Ovary (tissue), 7 donors: ENCODE measurements at regions not wholly inside any gene's neighbourhood (a gene's known extent, or its start where the extent isn't known, plus 50 kb on each side); places are given as distances from the start of the nearest gene placed in this dataset.

ENCODE experiments used
- DNase-seq, 5 donors: peaks; one replicate each; pipeline ENCODE4 v3.0.0-alpha.2; 2019 to 2020
- H3K27ac ChIP-seq, 2 donors: fragments of 200-600 bp; one replicate each; pipeline versions ENCODE4 v1.5.1 to v1.8.0; 2019 to 2022
- H3K27me3 ChIP-seq: fragments of 200-600 bp; one replicate; pipeline ENCODE4 v1.8.0; 2022
- H3K36me3 ChIP-seq: fragments of 200-600 bp; sonication (generic); one replicate; pipeline ENCODE4 v1.5.1; 2019
- H3K4me1 ChIP-seq: one replicate; pipeline ENCODE4 v1.8.1; 2013; ENCODE audit warnings: mild to moderate bottlenecking, moderate library complexity; ENCODE audit not compliant: insufficient read depth
- H3K4me3 ChIP-seq: fragments of 200-600 bp; sonication (generic); one replicate; pipeline ENCODE4 v1.5.1; 2017
- H3K9me3 ChIP-seq, 2 donors: fragments of 200-600 bp in 1 of 2; sonication (generic) in 1 of 2; one replicate each; pipeline versions ENCODE4 v1.5.1 to v1.8.1; 2013 to 2019; ENCODE audit warnings: mild to moderate bottlenecking in 1 of 2, moderate library complexity in 1 of 2
- EP300 ChIP-seq: sonication (generic); formaldehyde crosslinking; IDR thresholded peaks from one replicate; pipeline ENCODE4 v1.6.1; 2017; ENCODE audit warnings: antibody characterized with exemption
- POLR2A ChIP-seq: fragments of 450-650 bp; IDR thresholded peaks from one replicate; pipeline ENCODE4 v1.6.1; 2017; ENCODE audit warnings: antibody characterized with exemption, mild to moderate bottlenecking, moderate library complexity
- WGBS, 3 donors: extraction: QIAGEN DNeasy Blood & Tissue Kit in 1 of 3; methylation state at CpG; one replicate each; pipeline versions ENCODE4 v1.1.5 to v1.1.7; 2013 to 2017; 5-methylcytosine and 5-hydroxymethylcytosine counted together
- intact Hi-C, 4 donors: fragments of 100-400 bp; cut with DNase I; formaldehyde crosslinking; loops; one replicate each; pipeline versions ENCODE4 v1.11.0 to v1.15.1; 2022 to 2023
- TF ChIP-seq, protein P1 (sequence below), 3 donors: fragments of 450-650 bp in 2 of 3; fragments of 200-600 bp in 1 of 3; IDR thresholded peaks; one replicate each; pipeline versions ENCODE4 v1.5.1 to v1.8.0; 2016 to 2022; ENCODE audit warnings: antibody characterized with exemption in 3 of 3, mild to moderate bottlenecking in 1 of 3
- donor health status: DM: no; HTN: no; CAD: no; lungs with moderate emphysema.
- donor health status: DM: no; HTN: no; CAD: no.
- donor health status: Bipolar disorder and iron deficiency.
- donor health status: DM: no; HTN: no; CAD: no.
- donor health status: DM: yes; HTN: yes; CAD: no.

DNA sequence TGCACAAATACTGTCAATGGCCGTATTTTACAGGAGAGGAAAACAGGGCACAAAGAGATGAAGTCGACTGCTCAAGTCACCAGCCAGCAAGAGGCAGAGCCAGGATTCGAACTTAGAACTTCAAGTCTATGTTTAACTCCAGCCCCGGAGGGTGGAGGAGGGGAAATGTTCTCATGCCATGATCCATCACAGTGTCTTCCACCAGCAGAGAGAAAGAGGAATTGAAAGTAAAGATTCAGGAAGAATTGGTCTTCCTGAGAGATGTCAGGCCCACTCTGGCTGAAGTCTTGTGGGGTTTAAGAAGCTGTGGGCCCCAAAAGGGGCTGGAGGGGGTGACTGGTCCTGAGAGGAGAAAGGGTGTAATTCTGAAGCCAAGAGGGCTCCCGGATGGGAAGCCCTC lies 260.0 kb downstream of the TNS1 start:
- Histone ChIP-seq H3K27ac (no peak overlapping the region), H3K36me3 (no peaks in the 10 kb centered on the region), H3K4me1 (no peaks in the 10 kb centered on the region), H3K27me3 (no peaks in the 10 kb centered on the region), H3K9me3 (no peaks in the 10 kb centered on the region), H3K4me3 (no peak overlapping the region)
- DNase-seq = no peak
- no peak for TF ChIP-seq POLR2A
- no peak for TF ChIP-seq EP300
- TF ChIP-seq, protein P1, sequence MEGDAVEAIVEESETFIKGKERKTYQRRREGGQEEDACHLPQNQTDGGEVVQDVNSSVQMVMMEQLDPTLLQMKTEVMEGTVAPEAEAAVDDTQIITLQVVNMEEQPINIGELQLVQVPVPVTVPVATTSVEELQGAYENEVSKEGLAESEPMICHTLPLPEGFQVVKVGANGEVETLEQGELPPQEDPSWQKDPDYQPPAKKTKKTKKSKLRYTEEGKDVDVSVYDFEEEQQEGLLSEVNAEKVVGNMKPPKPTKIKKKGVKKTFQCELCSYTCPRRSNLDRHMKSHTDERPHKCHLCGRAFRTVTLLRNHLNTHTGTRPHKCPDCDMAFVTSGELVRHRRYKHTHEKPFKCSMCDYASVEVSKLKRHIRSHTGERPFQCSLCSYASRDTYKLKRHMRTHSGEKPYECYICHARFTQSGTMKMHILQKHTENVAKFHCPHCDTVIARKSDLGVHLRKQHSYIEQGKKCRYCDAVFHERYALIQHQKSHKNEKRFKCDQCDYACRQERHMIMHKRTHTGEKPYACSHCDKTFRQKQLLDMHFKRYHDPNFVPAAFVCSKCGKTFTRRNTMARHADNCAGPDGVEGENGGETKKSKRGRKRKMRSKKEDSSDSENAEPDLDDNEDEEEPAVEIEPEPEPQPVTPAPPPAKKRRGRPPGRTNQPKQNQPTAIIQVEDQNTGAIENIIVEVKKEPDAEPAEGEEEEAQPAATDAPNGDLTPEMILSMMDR (IDR thresholded peaks at IDR 0.05) = no peak
- intact Hi-C loops = loop anchor here in 1 of 4 donors (10.0 kb wide), 1 partner anchor 1228 kb away; no protein-coding TSS in a partner anchor
- WGBS, 3 donors = 93 to 94% (median 94%) methylated on average over 5 of the region's 5 CpGs

DNA sequence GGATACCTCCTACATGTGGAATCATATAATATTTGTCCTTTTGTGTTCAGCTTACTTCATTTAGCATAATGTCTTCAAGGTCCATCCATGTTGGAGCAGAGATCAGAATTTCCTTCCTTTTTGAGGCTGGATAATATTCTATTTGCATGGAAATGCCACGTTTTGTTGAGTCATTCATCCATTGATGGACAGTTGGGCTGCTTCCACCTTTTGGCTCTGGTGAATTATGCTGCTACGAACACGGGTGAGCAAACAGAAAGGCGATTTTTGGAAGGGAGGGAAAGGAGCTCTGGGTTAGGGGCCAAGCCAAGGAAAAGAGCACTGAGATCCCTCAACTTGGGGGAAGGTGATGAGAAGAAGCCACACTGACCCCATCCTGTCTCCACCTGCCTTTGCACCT lies 260.5 kb downstream of the TNS1 start:
- DNase-seq = no peak
- TF ChIP-seq EP300 (no peak), POLR2A (no peak)
- TF ChIP-seq, protein P1 (IDR thresholded peaks at IDR 0.05) = no peak
- WGBS, 3 donors = 76 to 94% (median 92%) methylated on average over 4 of the region's 4 CpGs
- Histone ChIP-seq H3K27me3 (no peaks in the 10 kb centered on the region), H3K36me3 (no peaks in the 10 kb centered on the region), H3K27ac (no peak overlapping the region), H3K4me3 (no peak overlapping the region), H3K4me1 (no peaks in the 10 kb centered on the region), H3K9me3 (no peaks in the 10 kb centered on the region)
- intact Hi-C loops = loop anchor here in 1 of 4 donors (10.0 kb wide), 1 partner anchor 1227 kb away; no protein-coding TSS in a partner anchor

DNA sequence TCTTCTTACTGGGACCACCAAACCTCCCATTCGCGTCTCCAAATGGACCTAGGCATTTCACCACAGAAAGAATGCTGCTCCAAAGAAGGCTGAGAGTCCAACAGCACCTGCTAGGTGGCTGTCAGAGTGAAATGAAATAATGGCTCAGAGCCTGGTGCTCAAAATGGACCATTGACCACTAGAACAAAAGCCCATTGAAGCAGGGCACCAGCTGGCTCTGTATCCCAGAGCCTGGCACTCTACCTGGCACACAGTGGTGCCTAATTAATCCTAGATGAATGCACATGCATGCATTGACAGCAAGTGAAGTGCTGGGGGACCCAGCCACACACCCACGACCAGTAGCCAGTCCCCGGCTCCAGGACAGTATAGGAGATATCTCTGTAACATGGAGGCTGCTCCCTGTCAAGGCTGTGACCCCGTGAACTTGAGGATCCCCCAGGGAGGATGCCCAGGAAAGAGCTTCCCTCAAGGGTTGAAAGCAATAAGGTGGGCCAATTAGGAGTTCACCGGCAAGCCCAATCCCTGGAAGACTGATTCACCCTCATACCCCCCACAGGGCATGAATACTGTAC lies 261.3 kb downstream of the TNS1 start:
- intact Hi-C loops = loop anchor here in 1 of 4 donors (10.0 kb wide), 1 partner anchor 1227 kb away; no protein-coding TSS in a partner anchor
- H3K4me1 ChIP-seq = no peaks in the 10 kb centered on the region

DNA sequence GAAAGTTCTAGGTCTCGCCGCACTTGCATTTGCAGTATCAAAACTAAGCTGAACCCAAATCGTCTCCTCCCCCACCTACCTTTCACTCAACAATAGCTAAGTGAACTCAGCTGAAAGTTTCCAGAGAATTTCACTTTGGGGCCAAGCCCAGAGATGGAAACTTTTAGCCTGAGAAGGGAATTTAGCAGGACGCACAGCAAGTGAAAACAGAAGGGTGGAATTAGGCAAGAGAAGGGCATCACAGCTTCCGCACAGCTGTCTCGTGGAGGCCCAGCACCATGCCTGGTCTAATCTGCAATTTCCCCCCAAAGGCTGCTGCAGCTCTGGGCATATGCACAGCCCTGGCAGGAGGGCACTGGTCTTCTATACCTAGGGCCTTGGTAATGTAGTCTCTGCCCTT lies 262.0 kb downstream of the TNS1 start:
- Histone ChIP-seq H3K36me3 (no peaks in the 10 kb centered on the region), H3K27ac (no peak overlapping the region), H3K4me3 (no peak overlapping the region), H3K27me3 (no peaks in the 10 kb centered on the region), H3K9me3 (no peaks in the 10 kb centered on the region), H3K4me1 (no peaks in the 10 kb centered on the region)
- 63 to 84% (median 68%) methylated on average over 6 of the region's 6 CpGs for WGBS, 3 donors
- DNase-seq = no peak
- TF ChIP-seq EP300 (no peak), POLR2A (no peak)
- TF ChIP-seq, protein P1 (IDR thresholded peaks at IDR 0.05) = no peak
- intact Hi-C loops = loop anchor here in 1 of 4 donors (10.0 kb wide), 1 partner anchor 1226 kb away; no protein-coding TSS in a partner anchor

More for the DNA sequence above, 261.3 kb downstream of the TNS1 start:
- TF ChIP-seq, protein P1 (IDR thresholded peaks at IDR 0.05) = no peak
- no peak for TF ChIP-seq POLR2A
- TF ChIP-seq EP300 = no peak
- Histone ChIP-seq H3K27ac (no peak overlapping the region), H3K36me3 (no peaks in the 10 kb centered on the region), H3K4me3 (no peak overlapping the region), H3K27me3 (no peaks in the 10 kb centered on the region), H3K9me3 (no peaks in the 10 kb centered on the region)
- 96 to 99% (median 98%) methylated on average over 6 of the region's 6 CpGs for WGBS, 3 donors
- no peak for DNase-seq
